ENCODE measurements at regions not wholly inside any gene's neighbourhood (a gene's known extent, or its start where the extent isn't known, plus 50 kb on each side); places are given as distances from the start of the nearest gene placed in this dataset.
"Not testable (repeated sequence)": the region's sequence is repeated elsewhere in the genome, so short reads cannot be mapped to it uniquely, and the experiment has no call there.

DNA sequence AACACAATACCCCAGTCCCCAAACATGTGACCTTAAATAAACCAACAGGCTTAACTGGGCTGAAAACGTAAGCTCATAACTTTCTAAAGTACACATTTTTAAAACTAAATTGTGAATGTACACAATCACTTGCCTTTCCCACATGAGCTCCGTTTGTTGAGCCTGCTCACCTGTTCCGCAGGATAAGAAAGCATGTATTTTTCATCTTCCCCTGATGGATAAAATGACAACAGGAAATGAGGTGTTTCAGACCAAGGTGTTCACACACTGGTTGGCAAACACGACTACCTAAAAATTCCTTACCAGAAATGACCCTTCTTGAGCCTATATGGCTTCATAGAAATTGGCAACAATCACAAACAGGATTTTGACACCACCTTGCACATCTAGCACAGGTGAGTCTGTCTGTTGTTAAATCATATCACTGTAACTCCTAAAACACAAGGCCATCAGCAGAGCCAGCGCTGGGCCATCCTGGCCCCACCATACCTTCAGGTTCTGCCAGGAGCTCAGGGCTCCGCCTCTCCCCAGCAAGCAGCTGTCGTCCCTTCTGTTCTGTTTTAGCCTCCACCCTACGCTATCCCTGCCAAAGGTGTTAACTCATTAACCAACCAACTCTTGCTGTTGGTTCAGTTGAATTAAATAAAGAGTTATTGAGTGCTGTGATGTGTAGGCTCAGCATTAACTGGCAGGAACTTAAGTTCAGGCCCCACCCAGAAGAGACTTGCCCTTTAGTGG lies 73.6 kb upstream of the RNF32 start:
- ChIA-PET CTCF (no interaction called here), POLR2A (no interaction called here)
- Mint-ChIP-seq H3K27ac (no peak overlapping the region), H3K4me1 (ENCODE audit: low read depth) (no peaks in the 10 kb centered on the region), H3K27me3 (peaks cover 13% of the 10 kb centered on the region), H3K4me3 (no peak overlapping the region), H3K36me3 (ENCODE audit: low read depth) (no peaks in the 10 kb centered on the region), H3K9me3 (peaks cover 2% of the 10 kb centered on the region)
- Histone ChIP-seq H3K4me3 (ENCODE audit: low read length) (no peak overlapping the region), H3K36me3 (ENCODE audit: insufficient read depth, low read length) (no peaks in the 10 kb centered on the region), H3K27ac (ENCODE audit: low read depth in 1 of 2, low read length in 2 of 2) (no peak overlapping the region), H3K9me3 (ENCODE audit: control insufficient read depth in 1 of 2, insufficient read depth in 1 of 2, low read length in 2 of 2) (peaks cover 0 to 9% of the 10 kb centered on the region in 2 experiments), H3K4me1 (ENCODE audit: insufficient read depth, low read length) (no peaks in the 10 kb centered on the region), H3K27me3 (ENCODE audit: control insufficient read depth in 1 of 2, insufficient read depth in 2 of 2, low read length in 2 of 2) (no peaks in the 10 kb centered on the region)
- intact Hi-C loops (cut with DNase I, micrococcal nuclease), result no loop called here
- ATAC-seq (ENCODE audit: poor library complexity) (no peak), DNase-seq (no peak)
- TF ChIP-seq, protein P1, sequence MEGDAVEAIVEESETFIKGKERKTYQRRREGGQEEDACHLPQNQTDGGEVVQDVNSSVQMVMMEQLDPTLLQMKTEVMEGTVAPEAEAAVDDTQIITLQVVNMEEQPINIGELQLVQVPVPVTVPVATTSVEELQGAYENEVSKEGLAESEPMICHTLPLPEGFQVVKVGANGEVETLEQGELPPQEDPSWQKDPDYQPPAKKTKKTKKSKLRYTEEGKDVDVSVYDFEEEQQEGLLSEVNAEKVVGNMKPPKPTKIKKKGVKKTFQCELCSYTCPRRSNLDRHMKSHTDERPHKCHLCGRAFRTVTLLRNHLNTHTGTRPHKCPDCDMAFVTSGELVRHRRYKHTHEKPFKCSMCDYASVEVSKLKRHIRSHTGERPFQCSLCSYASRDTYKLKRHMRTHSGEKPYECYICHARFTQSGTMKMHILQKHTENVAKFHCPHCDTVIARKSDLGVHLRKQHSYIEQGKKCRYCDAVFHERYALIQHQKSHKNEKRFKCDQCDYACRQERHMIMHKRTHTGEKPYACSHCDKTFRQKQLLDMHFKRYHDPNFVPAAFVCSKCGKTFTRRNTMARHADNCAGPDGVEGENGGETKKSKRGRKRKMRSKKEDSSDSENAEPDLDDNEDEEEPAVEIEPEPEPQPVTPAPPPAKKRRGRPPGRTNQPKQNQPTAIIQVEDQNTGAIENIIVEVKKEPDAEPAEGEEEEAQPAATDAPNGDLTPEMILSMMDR (IDR thresholded peaks at IDR 0.05), result no peak

DNA sequence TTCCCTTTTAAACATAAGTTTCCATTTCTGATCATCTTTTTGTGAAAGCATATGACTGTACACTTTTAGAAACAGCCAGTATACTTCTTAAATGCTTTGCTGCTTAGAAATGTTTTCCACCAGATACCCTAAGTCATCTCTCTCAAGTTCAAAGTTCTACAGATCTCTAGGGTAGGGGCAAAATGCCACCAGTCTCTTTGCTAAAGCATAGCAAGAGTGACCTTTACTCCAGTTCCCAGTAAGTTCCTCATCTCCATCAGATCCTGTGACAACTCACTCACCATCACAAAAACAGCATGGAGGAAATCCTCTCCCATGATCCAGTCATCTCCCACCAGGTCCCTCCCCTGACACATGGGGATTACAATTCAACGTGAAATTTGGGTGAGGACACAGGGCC lies 75.6 kb upstream of the RNF32 start:
- peaks cover 27% of the 10 kb centered on the region for H3K27me3 Mint-ChIP-seq
- ATAC-seq (ENCODE audit: poor library complexity); POLR2A ChIA-PET; H3K4me3 Mint-ChIP-seq; H3K9me3 ChIP-seq (ENCODE audit: control insufficient read depth in 1 of 2, insufficient read depth in 1 of 2, low read length in 2 of 2); H3K27me3 ChIP-seq (ENCODE audit: control insufficient read depth in 1 of 2, insufficient read depth in 2 of 2, low read length in 2 of 2); DNase-seq; H3K27ac ChIP-seq (ENCODE audit: low read depth in 1 of 2, low read length in 2 of 2); H3K36me3 ChIP-seq (ENCODE audit: insufficient read depth, low read length); H3K4me1 ChIP-seq (ENCODE audit: insufficient read depth, low read length); H3K4me1 Mint-ChIP-seq (ENCODE audit: low read depth); H3K36me3 Mint-ChIP-seq (ENCODE audit: low read depth); H3K9me3 Mint-ChIP-seq; intact Hi-C loops (cut with DNase I, micrococcal nuclease); H3K27ac Mint-ChIP-seq; H3K4me3 ChIP-seq (ENCODE audit: low read length); CTCF ChIA-PET: not testable (repeated sequence)

GRCh38 chr7:156560696-156561095 lies 79.9 kb upstream of the RNF32 start:
- Histone ChIP-seq H3K4me3 (ENCODE audit: low read length) (no peak overlapping the region), H3K9me3 (ENCODE audit: control insufficient read depth in 1 of 2, insufficient read depth in 1 of 2, low read length in 2 of 2) (peaks cover 0 to 9% of the 10 kb centered on the region in 2 experiments), H3K27me3 (ENCODE audit: control insufficient read depth in 1 of 2, insufficient read depth in 2 of 2, low read length in 2 of 2) (no peaks in the 10 kb centered on the region), H3K36me3 (ENCODE audit: insufficient read depth, low read length) (no peaks in the 10 kb centered on the region), H3K27ac (ENCODE audit: low read depth in 1 of 2, low read length in 2 of 2) (no peak overlapping the region), H3K4me1 (ENCODE audit: insufficient read depth, low read length) (no peaks in the 10 kb centered on the region)
- DNase-seq (no peak), ATAC-seq (ENCODE audit: poor library complexity) (no peak)
- H3K27ac Mint-ChIP-seq, result no peak overlapping the region
- ChIA-PET CTCF (no interaction called here), POLR2A (no interaction called here)
- peaks cover 18% of the 10 kb centered on the region for H3K27me3 Mint-ChIP-seq
- no peaks in the 10 kb centered on the region for H3K36me3 Mint-ChIP-seq (ENCODE audit: low read depth)
- no peak overlapping the region for H3K4me3 Mint-ChIP-seq
- no peaks in the 10 kb centered on the region for H3K4me1 Mint-ChIP-seq (ENCODE audit: low read depth)
- intact Hi-C loops (cut with DNase I, micrococcal nuclease), result no loop called here
- TF ChIP-seq, protein P1 (IDR thresholded peaks at IDR 0.05), result no peak
- peaks cover 2% of the 10 kb centered on the region for H3K9me3 Mint-ChIP-seq

GRCh38 chr7:156560075-156560474 lies 80.5 kb upstream of the RNF32 start:
- H3K27ac Mint-ChIP-seq, result no peak overlapping the region
- Histone ChIP-seq H3K4me1 (ENCODE audit: insufficient read depth, low read length) (no peaks in the 10 kb centered on the region), H3K36me3 (ENCODE audit: insufficient read depth, low read length) (no peaks in the 10 kb centered on the region), H3K27me3 (ENCODE audit: control insufficient read depth in 1 of 2, insufficient read depth in 2 of 2, low read length in 2 of 2) (no peaks in the 10 kb centered on the region), H3K4me3 (ENCODE audit: low read length) (no peak overlapping the region), H3K27ac (ENCODE audit: low read depth in 1 of 2, low read length in 2 of 2) (no peak overlapping the region), H3K9me3 (ENCODE audit: control insufficient read depth in 1 of 2, insufficient read depth in 1 of 2, low read length in 2 of 2) (peaks cover 0 to 9% of the 10 kb centered on the region in 2 experiments)
- TF ChIP-seq, protein P1 (IDR thresholded peaks at IDR 0.05), result no peak
- intact Hi-C loops (cut with DNase I, micrococcal nuclease), result no loop called here
- H3K27me3 Mint-ChIP-seq, result peaks cover 18% of the 10 kb centered on the region
- no peaks in the 10 kb centered on the region for H3K36me3 Mint-ChIP-seq (ENCODE audit: low read depth)
- H3K4me1 Mint-ChIP-seq (ENCODE audit: low read depth), result no peaks in the 10 kb centered on the region
- ChIA-PET CTCF (no interaction called here), POLR2A (no interaction called here)
- H3K4me3 Mint-ChIP-seq, result no peak overlapping the region
- DNase-seq (no peak), ATAC-seq (ENCODE audit: poor library complexity) (no peak)
- peaks cover 2% of the 10 kb centered on the region for H3K9me3 Mint-ChIP-seq

All from CD4-positive, alpha-beta T cell (primary cell).